CD14-positive monocyte (primary cell): ENCODE measurements at regions not wholly inside any gene's neighbourhood (a gene's known extent, or its start where the extent isn't known, plus 50 kb on each side); places are given as distances from the start of the nearest gene placed in this dataset.

ENCODE experiments used
- DNase-seq, 3 donors: peaks; one replicate each; pipeline ENCODE4 v3.0.0-alpha.2; 2011 to 2022
- H2AFZ ChIP-seq: 2 replicates; pipeline ENCODE4 v1.6.0; 2012; ENCODE audit warnings: mild to moderate bottlenecking, low read depth, low read length, inconsistent platforms; ENCODE audit not compliant: insufficient read depth, poor library complexity, severe bottlenecking
- H3K27ac ChIP-seq, 2 donors: 1 replicate in 1 of 2; 2 replicates in 1 of 2; pipeline ENCODE4 v1.5.1; 2012 to 2013; ENCODE audit warnings: low read length in 2 of 2, control low read depth in 1 of 2, inconsistent platforms in 1 of 2, low read depth in 1 of 2, mild to moderate bottlenecking in 1 of 2
- H3K27me3 ChIP-seq, 2 donors: one replicate each; pipeline versions ENCODE4 v1.6.0 to v1.6.1; 2011 to 2013; ENCODE audit warnings: low read length in 2 of 2; ENCODE audit not compliant: control insufficient read depth in 2 of 2, insufficient read depth in 2 of 2
- H3K36me3 ChIP-seq, 2 donors: replicated peaks in 1 of 2; 1 replicate in 1 of 2; 2 replicates in 1 of 2; pipeline versions ENCODE4 v1.5.1 to v1.6.1; 2012 to 2013; ENCODE audit warnings: low read length in 2 of 2, control low read depth in 1 of 2, inconsistent platforms in 1 of 2, mild to moderate bottlenecking in 1 of 2; ENCODE audit not compliant: insufficient read depth in 2 of 2, control insufficient read depth in 1 of 2
- H3K4me1 ChIP-seq, 2 donors: 1 replicate in 1 of 2; 2 replicates in 1 of 2; pipeline versions ENCODE4 v1.5.1 to v1.6.1; 2012 to 2013; ENCODE audit warnings: low read length in 2 of 2, control low read depth in 1 of 2, inconsistent platforms in 1 of 2, mild to moderate bottlenecking in 1 of 2, moderate library complexity in 1 of 2; ENCODE audit not compliant: insufficient read depth in 2 of 2, control insufficient read depth in 1 of 2
- H3K4me2 ChIP-seq: replicated peaks from 2 replicates; pipeline ENCODE3; 2012; ENCODE audit warnings: low read length, moderate library complexity, mild to moderate bottlenecking; ENCODE audit not compliant: poor library complexity, severe bottlenecking; ENCODE audit errors: extremely low read depth
- H3K4me3 ChIP-seq, 3 experiments: fragments of 200-600 bp in 1 of 3; sonication (generic) in 1 of 3; replicated peaks in 1 of 3; 1 replicate in 2 of 3; 2 replicates in 1 of 3; pipeline ENCODE4 v1.5.1; 2011 to 2013; ENCODE audit warnings: low read length in 3 of 3, mild to moderate bottlenecking in 3 of 3, control low read depth in 2 of 3, low read depth in 2 of 3, inconsistent platforms in 1 of 3, moderate library complexity in 1 of 3
- H3K79me2 ChIP-seq: 2 replicates; pipeline ENCODE4 v1.6.0; 2012; ENCODE audit warnings: mild to moderate bottlenecking, control low read depth, inconsistent platforms, low read length, moderate library complexity; ENCODE audit not compliant: insufficient read depth
- H3K9ac ChIP-seq: 2 replicates; pipeline ENCODE4 v1.6.0; 2017; ENCODE audit warnings: low read length, mild to moderate bottlenecking; ENCODE audit not compliant: insufficient read depth, poor library complexity, severe bottlenecking
- H3K9me3 ChIP-seq, 2 donors: replicated peaks in 1 of 2; 1 replicate in 1 of 2; 2 replicates in 1 of 2; pipeline versions ENCODE4 v1.5.1 to v1.6.1; 2012 to 2013; ENCODE audit warnings: low read length in 2 of 2, control low read depth in 1 of 2; ENCODE audit not compliant: control insufficient read depth in 1 of 2, insufficient read depth in 1 of 2
- H4K20me1 ChIP-seq: 2 replicates; pipeline ENCODE4 v1.6.0; 2012; ENCODE audit warnings: mild to moderate bottlenecking, low read length, control low read depth, moderate library complexity; ENCODE audit not compliant: insufficient read depth
- H3K27ac Mint-ChIP-seq, 7 donors: one replicate each; pipeline ENCODE4 v1.8.0; 2020; ENCODE audit warnings: mild to moderate bottlenecking in 7 of 7, mixed read lengths in 7 of 7, moderate library complexity in 6 of 7, inconsistent platforms in 2 of 7
- H3K27me3 Mint-ChIP-seq, 3 donors: one replicate each; pipeline ENCODE4 v1.8.0; 2021 to 2022; ENCODE audit warnings: low read depth in 3 of 3, mild to moderate bottlenecking in 3 of 3, mixed read lengths in 3 of 3, moderate library complexity in 3 of 3, inconsistent platforms in 1 of 3
- H3K36me3 Mint-ChIP-seq, 2 donors: one replicate each; pipeline ENCODE4 v1.8.0; 2020; ENCODE audit warnings: mixed read lengths in 2 of 2, inconsistent platforms in 1 of 2, mild to moderate bottlenecking in 1 of 2
- H3K4me1 Mint-ChIP-seq: one replicate; pipeline ENCODE4 v1.8.0; 2020; ENCODE audit warnings: mild to moderate bottlenecking, mixed read lengths
- H3K4me3 Mint-ChIP-seq, 2 donors: one replicate each; pipeline ENCODE4 v1.8.0; 2020; ENCODE audit warnings: mild to moderate bottlenecking in 2 of 2, mixed read lengths in 2 of 2, moderate library complexity in 1 of 2
- H3K9me3 Mint-ChIP-seq, 7 donors: one replicate each; pipeline ENCODE4 v1.8.0; 2020 to 2022; ENCODE audit warnings: mixed read lengths in 7 of 7, mild to moderate bottlenecking in 6 of 7, moderate library complexity in 6 of 7, inconsistent platforms in 2 of 7
- CTCF ChIP-seq: fragments of 200-600 bp; IDR thresholded peaks from one replicate; pipeline ENCODE4 v1.8.0; 2022; ENCODE audit warnings: antibody characterized with exemption, mild to moderate bottlenecking
- WGBS: methylation state at CpG from one replicate; pipeline ENCODE4 v1.1.5; 2013; ENCODE audit warnings: missing lambda C conversion rate; ENCODE audit not compliant: insufficient coverage; 5-methylcytosine and 5-hydroxymethylcytosine counted together
- intact Hi-C, 2 donors: fragments of 100-400 bp; cut with micrococcal nuclease; formaldehyde crosslinking; loops; one replicate each; pipeline versions ENCODE4 v1.15.0 to v1.15.1; 2023

GRCh38 chr5:88556406-88556805 lies 287.8 kb upstream of the TMEM161B start:
- no peaks in the 10 kb centered on the region for H3K9me3 ChIP-seq
- no peak overlapping the region for H2AFZ ChIP-seq
- H3K4me2 ChIP-seq = no peak overlapping the region
- Mint-ChIP-seq H3K9me3 (peaks cover 0 to 4% (median 0%) of the 10 kb centered on the region in 7 donors), H3K27me3 (peaks cover 0 to 2% (median 0%) of the 10 kb centered on the region in 3 donors), H3K36me3 (no peaks in the 10 kb centered on the region), H3K4me1 (no peaks in the 10 kb centered on the region), H3K27ac (no peak overlapping the region), H3K4me3 (no peak overlapping the region)
- no peak for DNase-seq
- no peaks in the 10 kb centered on the region for H4K20me1 ChIP-seq
- intact Hi-C loops = no loop called here
- no peaks in the 10 kb centered on the region for H3K4me1 ChIP-seq
- no peaks in the 10 kb centered on the region for H3K27me3 ChIP-seq
- no peak overlapping the region for H3K27ac ChIP-seq
- H3K36me3 ChIP-seq = no peaks in the 10 kb centered on the region
- no peaks in the 10 kb centered on the region for H3K79me2 ChIP-seq
- H3K9ac ChIP-seq = no peak overlapping the region
- WGBS = 95% methylated on average over 3 of the region's 4 CpGs
- H3K4me3 ChIP-seq = no peak overlapping the region
- no peak for TF ChIP-seq CTCF

GRCh38 chr5:88555674-88556073 lies 287.0 kb upstream of the TMEM161B start:
- Histone ChIP-seq H3K36me3 (no peaks in the 10 kb centered on the region), H3K9ac (no peak overlapping the region), H3K27me3 (no peaks in the 10 kb centered on the region), H3K4me3 (no peak overlapping the region), H3K4me2 (no peak overlapping the region), H3K4me1 (no peaks in the 10 kb centered on the region), H3K27ac (no peak overlapping the region), H3K79me2 (no peaks in the 10 kb centered on the region), H2AFZ (no peak overlapping the region), H4K20me1 (no peaks in the 10 kb centered on the region), H3K9me3 (no peaks in the 10 kb centered on the region)
- H3K27ac Mint-ChIP-seq = no peak overlapping the region
- H3K9me3 Mint-ChIP-seq = peaks cover 0 to 2% (median 0%) of the 10 kb centered on the region in 7 donors
- H3K4me1 Mint-ChIP-seq = no peaks in the 10 kb centered on the region
- no peaks in the 10 kb centered on the region for H3K36me3 Mint-ChIP-seq
- TF ChIP-seq CTCF = no peak
- no peak for DNase-seq
- no CpG with 5 or more reads among the region's 4 CpGs for WGBS
- peaks cover 0 to 2% (median 0%) of the 10 kb centered on the region in 3 donors for H3K27me3 Mint-ChIP-seq
- no peak overlapping the region for H3K4me3 Mint-ChIP-seq
- intact Hi-C loops = no loop called here
